ENCODE measurements at regions not wholly inside any gene's neighbourhood (a gene's known extent, or its start where the extent isn't known, plus 50 kb on each side); places are given as distances from the start of the nearest gene placed in this dataset.
"Not testable (repeated sequence)": the region's sequence is repeated elsewhere in the genome, so short reads cannot be mapped to it uniquely, and the experiment has no call there.

GRCh38 chr9:2427120-2427891 is 194.3 kb upstream of the VLDLR start:
- no peak for TF ChIP-seq CTCF (IDR thresholded peaks at IDR 0.05; ENCODE audit: unreplicated experiment)
- no peak for DNase-seq (ENCODE audit: low spot score)
- Mint-ChIP-seq H3K9me3 (ENCODE audit: unreplicated experiment) (no peaks in the 10 kb centered on the region), H3K27me3 (ENCODE audit: unreplicated experiment) (peaks cover 6% of the 10 kb centered on the region), H3K36me3 (ENCODE audit: low read depth, unreplicated experiment) (no peaks in the 10 kb centered on the region), H3K27ac (ENCODE audit: unreplicated experiment) (no peak overlapping the region), H3K4me3 (ENCODE audit: unreplicated experiment) (no peak overlapping the region), H3K4me1 (ENCODE audit: unreplicated experiment) (no peaks in the 10 kb centered on the region)

- no peak overlapping the region for H3K4me3 Mint-ChIP-seq (ENCODE audit: unreplicated experiment)
- H3K9me3 Mint-ChIP-seq (ENCODE audit: unreplicated experiment), result peaks cover 11% of the 10 kb centered on the region
- no peak overlapping the region for H3K27ac Mint-ChIP-seq (ENCODE audit: unreplicated experiment)
- no peak for DNase-seq (ENCODE audit: low spot score)
- peaks cover 2% of the 10 kb centered on the region for H3K27me3 Mint-ChIP-seq (ENCODE audit: unreplicated experiment)
- TF ChIP-seq CTCF (IDR thresholded peaks at IDR 0.05; ENCODE audit: unreplicated experiment), result no peak
- H3K36me3 Mint-ChIP-seq (ENCODE audit: low read depth, unreplicated experiment), result peaks cover 6% of the 10 kb centered on the region
- no peaks in the 10 kb centered on the region for H3K4me1 Mint-ChIP-seq (ENCODE audit: unreplicated experiment)
Measured at GRCh38 chr9:2439957-2440356, 181.6 kb upstream of the VLDLR start.

- H3K27ac Mint-ChIP-seq (ENCODE audit: unreplicated experiment); H3K4me1 Mint-ChIP-seq (ENCODE audit: unreplicated experiment); H3K4me3 Mint-ChIP-seq (ENCODE audit: unreplicated experiment); H3K36me3 Mint-ChIP-seq (ENCODE audit: low read depth, unreplicated experiment); H3K27me3 Mint-ChIP-seq (ENCODE audit: unreplicated experiment); DNase-seq (ENCODE audit: low spot score): not testable (repeated sequence)
- peaks cover 11% of the 10 kb centered on the region for H3K9me3 Mint-ChIP-seq (ENCODE audit: unreplicated experiment)
Measured at GRCh38 chr9:2443933-2444332, 177.7 kb upstream of the VLDLR start.

GRCh38 chr9:2448193-2448738 is 173.3 kb upstream of the VLDLR start:
- H3K9me3 Mint-ChIP-seq (ENCODE audit: unreplicated experiment), result no peaks in the 10 kb centered on the region
- H3K27me3 Mint-ChIP-seq (ENCODE audit: unreplicated experiment), result no peaks in the 10 kb centered on the region
- no peaks in the 10 kb centered on the region for H3K4me1 Mint-ChIP-seq (ENCODE audit: unreplicated experiment)
- H3K36me3 Mint-ChIP-seq (ENCODE audit: low read depth, unreplicated experiment), result no peaks in the 10 kb centered on the region
- TF ChIP-seq CTCF (IDR thresholded peaks at IDR 0.05; ENCODE audit: unreplicated experiment), result no peak
- DNase-seq (ENCODE audit: low spot score), result no peak
- no peak overlapping the region for H3K27ac Mint-ChIP-seq (ENCODE audit: unreplicated experiment)
- no peak overlapping the region for H3K4me3 Mint-ChIP-seq (ENCODE audit: unreplicated experiment)

GRCh38 chr9:2453106-2453505 is 168.5 kb upstream of the VLDLR start:
- no peak for DNase-seq (ENCODE audit: low spot score)
- no peaks in the 10 kb centered on the region for H3K4me1 Mint-ChIP-seq (ENCODE audit: unreplicated experiment)
- H3K4me3 Mint-ChIP-seq (ENCODE audit: unreplicated experiment), result no peak overlapping the region
- no peaks in the 10 kb centered on the region for H3K27me3 Mint-ChIP-seq (ENCODE audit: unreplicated experiment)
- no peak for TF ChIP-seq CTCF (IDR thresholded peaks at IDR 0.05; ENCODE audit: unreplicated experiment)
- H3K27ac Mint-ChIP-seq (ENCODE audit: unreplicated experiment), result no peak overlapping the region
- no peaks in the 10 kb centered on the region for H3K36me3 Mint-ChIP-seq (ENCODE audit: low read depth, unreplicated experiment)
- no peaks in the 10 kb centered on the region for H3K9me3 Mint-ChIP-seq (ENCODE audit: unreplicated experiment)

Measured in endothelial cell (in vitro differentiated cells).